IMR-90 (cell line): ENCODE measurements at regions not wholly inside any gene's neighbourhood (a gene's known extent, or its start where the extent isn't known, plus 50 kb on each side); places are given as distances from the start of the nearest gene placed in this dataset.

Experiments
- ATAC-seq: fragments of 200-7000 bp; cut with Tn5 transposase; 2 replicates; pipeline ENCODE4 v1.9.1; 2020; ENCODE audit warnings: low read depth, mild to moderate bottlenecking, moderate library complexity
- BruUV-seq: library from RNA; stranded (reverse); fragments of 400-500 nt; replicated peaks from 2 replicates; lab custom pipeline; 2021; lab: Mats Ljungman, UMichigan
- CTCF ChIA-PET: fragments of 300-600 bp; formaldehyde crosslinking; extraction: SDS; loops from one replicate; lab custom pipeline; 2021; ENCODE audit warnings: antibody characterized with exemption; lab: Yijun Ruan, JAX
- POLR2A ChIA-PET: fragments of 300-600 bp; sonication (Branson Sonifier 250); formaldehyde crosslinking; loops from one replicate; lab custom pipeline; 2022; ENCODE audit warnings: antibody characterized with exemption; ENCODE audit not compliant: unreplicated experiment; lab: Charles Lee
- DNase-seq: peaks from one replicate; pipeline ENCODE4 v3.0.0; 2013
- H2AFZ ChIP-seq: replicated peaks from 2 replicates; pipeline ENCODE3; 2013; ENCODE audit warnings: low read length, mild to moderate bottlenecking; ENCODE audit not compliant: poor library complexity
- H2AK5ac ChIP-seq: 2 replicates; pipeline ENCODE4 v1.6.1; 2013; ENCODE audit warnings: low read depth, low read length, inconsistent platforms
- H2AK9ac ChIP-seq: replicated peaks from 2 replicates; pipeline ENCODE3; 2013; ENCODE audit warnings: mild to moderate bottlenecking, low read depth, low read length, moderate library complexity; ENCODE audit not compliant: poor library complexity
- H2BK120ac ChIP-seq: 2 replicates; pipeline ENCODE4 v1.6.1; 2013; ENCODE audit warnings: low read depth, low read length, inconsistent platforms
- H2BK15ac ChIP-seq: 3 replicates; pipeline ENCODE4 v1.6.1; 2013; ENCODE audit warnings: low read depth, low read length, inconsistent platforms
- H2BK20ac ChIP-seq: 2 replicates; pipeline ENCODE4 v1.6.1; 2013; ENCODE audit warnings: low read depth, mild to moderate bottlenecking, inconsistent platforms, low read length, moderate library complexity
- H2BK5ac ChIP-seq: 2 replicates; pipeline ENCODE4 v1.6.1; 2013; ENCODE audit warnings: mild to moderate bottlenecking, low read depth, low read length, inconsistent platforms; ENCODE audit not compliant: poor library complexity, severe bottlenecking
- H3K14ac ChIP-seq: replicated peaks from 2 replicates; pipeline ENCODE4 v1.6.1; 2013; ENCODE audit warnings: low read depth, low read length, inconsistent platforms
- H3K18ac ChIP-seq: 2 replicates; pipeline ENCODE4 v1.6.1; 2013; ENCODE audit warnings: low read depth, low read length, control low read depth
- H3K23ac ChIP-seq: 2 replicates; pipeline ENCODE4 v1.6.1; 2013; ENCODE audit warnings: low read depth, low read length, inconsistent platforms
- H3K27ac ChIP-seq: 2 replicates; pipeline ENCODE4 v1.5.1; 2013; ENCODE audit warnings: mild to moderate bottlenecking, control low read depth, low read length; ENCODE audit not compliant: insufficient read depth
- H3K27me3 ChIP-seq: 2 replicates; pipeline ENCODE4 v1.6.1; 2013; ENCODE audit warnings: low read length; ENCODE audit not compliant: control insufficient read depth, insufficient read depth
- H3K36me3 ChIP-seq: 2 replicates; pipeline ENCODE4 v1.6.1; 2013; ENCODE audit warnings: low read length, mixed read lengths; ENCODE audit not compliant: control insufficient read depth, insufficient read depth
- H3K4ac ChIP-seq: 2 replicates; pipeline ENCODE4 v1.6.1; 2013; ENCODE audit warnings: low read depth, low read length, inconsistent platforms
- H3K4me1 ChIP-seq: 2 replicates; pipeline ENCODE4 v1.6.1; 2013; ENCODE audit warnings: low read length, mixed read lengths; ENCODE audit not compliant: control insufficient read depth, insufficient read depth
- H3K4me2 ChIP-seq: 2 replicates; pipeline ENCODE4 v1.6.1; 2013; ENCODE audit warnings: low read depth, mild to moderate bottlenecking, control low read depth, low read length, moderate library complexity
- H3K4me3 ChIP-seq: 2 replicates; pipeline ENCODE4 v1.5.1; 2013; ENCODE audit warnings: low read depth, mild to moderate bottlenecking, control low read depth, low read length, moderate library complexity; ENCODE audit not compliant: insufficient read depth
- H3K56ac ChIP-seq: 2 replicates; pipeline ENCODE4 v1.6.1; 2013; ENCODE audit warnings: low read length, inconsistent platforms; ENCODE audit not compliant: insufficient read depth; ENCODE audit errors: extremely low read depth
- H3K79me1 ChIP-seq, 2 experiments: 2 replicates each; pipeline ENCODE4 v1.6.1; 2013; ENCODE audit warnings: low read length in 2 of 2, inconsistent platforms in 1 of 2, low read depth in 1 of 2
- H3K9ac ChIP-seq: 2 replicates; pipeline ENCODE4 v1.6.1; 2013; ENCODE audit warnings: low read depth, low read length, control low read depth
- H3K9me1 ChIP-seq: 2 replicates; pipeline ENCODE4 v1.6.1; 2013; ENCODE audit warnings: low read length, inconsistent platforms; ENCODE audit not compliant: insufficient read depth
- H3K9me3 ChIP-seq: 2 replicates; pipeline ENCODE4 v1.6.1; 2013; ENCODE audit warnings: low read length; ENCODE audit not compliant: control insufficient read depth, insufficient read depth
- H4K20me1 ChIP-seq: 2 replicates; pipeline ENCODE4 v1.6.1; 2013; ENCODE audit warnings: low read length, inconsistent platforms; ENCODE audit not compliant: insufficient read depth
- H4K5ac ChIP-seq: 2 replicates; pipeline ENCODE4 v1.6.1; 2013; ENCODE audit warnings: mild to moderate bottlenecking, low read depth, low read length, control low read depth
- H4K8ac ChIP-seq, 2 experiments: 2 replicates each; pipeline ENCODE4 v1.6.1; 2013; ENCODE audit warnings: low read depth in 2 of 2, low read length in 2 of 2, control low read depth in 1 of 2, inconsistent platforms in 1 of 2
- H4K91ac ChIP-seq: 2 replicates; pipeline ENCODE4 v1.6.1; 2013; ENCODE audit warnings: low read depth, low read length, inconsistent platforms; ENCODE audit not compliant: insufficient read depth
- CHD1 ChIP-seq: IDR thresholded peaks from 2 replicates; pipeline ENCODE4 v1.6.1; 2012; ENCODE audit warnings: low read depth, low read length, improper control_type of control experiment
- MAZ ChIP-seq: IDR thresholded peaks from 2 replicates; pipeline ENCODE4 v1.6.1; 2012; ENCODE audit warnings: low read depth, mild to moderate bottlenecking, low read length, improper control_type of control experiment, moderate library complexity, borderline replicate concordance
- MXI1 ChIP-seq: IDR thresholded peaks from 2 replicates; pipeline ENCODE4 v1.6.1; 2012; ENCODE audit warnings: low read depth, mild to moderate bottlenecking, low read length, moderate library complexity, borderline replicate concordance
- POLR2A ChIP-seq: IDR thresholded peaks from 2 replicates; pipeline ENCODE4 v1.6.1; 2012; ENCODE audit warnings: mild to moderate bottlenecking, low read depth, low read length
- WGBS, 2 experiments: methylation state at CpG; one replicate each; pipeline versions ENCODE4 v1.1.5 to v1.1.7; 2013; ENCODE audit warnings: missing lambda C conversion rate in 2 of 2; ENCODE audit not compliant: insufficient read length in 1 of 2; ENCODE audit errors: extremely low coverage in 2 of 2; 5-methylcytosine and 5-hydroxymethylcytosine counted together
- dilution Hi-C: fragments of 300-500 bp; cut with HindIII; formaldehyde crosslinking; loops from one replicate; pipeline ENCODE4 v1.14.3; 2018; ENCODE audit warnings: low sequenced_read_pairs; ENCODE audit not compliant: unreplicated experiment
- in situ Hi-C: fragments of 300-500 bp; cut with MboI; formaldehyde crosslinking; loops from 3 replicates; pipeline ENCODE4 v1.14.3; 2019; ENCODE audit warnings: low sequenced_read_pairs, inconsistent platforms, mixed read lengths
- intact Hi-C: fragments of 100-400 bp; cut with micrococcal nuclease; formaldehyde crosslinking; loops from 2 replicates; pipeline ENCODE4 v1.10.0; 2022

- Histone ChIP-seq H3K36me3 (no peaks in the 10 kb centered on the region), H3K4ac (no peak overlapping the region), H3K27ac (no peak overlapping the region), H3K18ac (no peak overlapping the region), H3K56ac (no peak overlapping the region), H4K91ac (no peak overlapping the region), H3K79me1 (no peaks in the 10 kb centered on the region), H2BK5ac (no peak overlapping the region), H2BK20ac (no peak overlapping the region), H3K27me3 (no peaks in the 10 kb centered on the region), H4K20me1 (no peaks in the 10 kb centered on the region), H4K5ac (no peak overlapping the region), H3K9me1 (no peaks in the 10 kb centered on the region), H2BK15ac (no peak overlapping the region), H2BK120ac (no peak overlapping the region), H3K4me2 (no peak overlapping the region), H2AFZ (no peak overlapping the region), H2AK9ac (no peak overlapping the region), H3K23ac (no peak overlapping the region), H2AK5ac (no peak overlapping the region), H3K14ac (no peak overlapping the region), H3K9me3 (no peaks in the 10 kb centered on the region), H4K8ac (no peak overlapping the region), H3K4me3 (no peak overlapping the region), H3K4me1 (no peaks in the 10 kb centered on the region), H3K9ac (no peak overlapping the region)
- ATAC-seq (no peak), DNase-seq (no peak)
- dilution Hi-C loops (no loop called here), intact Hi-C loops (no loop called here), in situ Hi-C loops (no loop called here)
- WGBS, 2 experiments, result 30% methylated on average over 2 of the region's 2 CpGs; no CpG with 5 or more reads in 1 of the 2 experiments
- ChIA-PET POLR2A (no interaction called here), CTCF (no interaction called here)
- TF ChIP-seq MXI1 (no peak), MAZ (no peak), CHD1 (no peak), POLR2A (no peak)
- BruUV-seq, result no TSS peak
Observed at GRCh38 chr5:147966326-147966725, 60.0 kb upstream of the C5orf46 start.
